ENCODE measurements at regions not wholly inside any gene's neighbourhood (a gene's known extent, or its start where the extent isn't known, plus 50 kb on each side); places are given as distances from the start of the nearest gene placed in this dataset.
"Not testable (repeated sequence)": the region's sequence is repeated elsewhere in the genome, so short reads cannot be mapped to it uniquely, and the experiment has no call there.

DNA sequence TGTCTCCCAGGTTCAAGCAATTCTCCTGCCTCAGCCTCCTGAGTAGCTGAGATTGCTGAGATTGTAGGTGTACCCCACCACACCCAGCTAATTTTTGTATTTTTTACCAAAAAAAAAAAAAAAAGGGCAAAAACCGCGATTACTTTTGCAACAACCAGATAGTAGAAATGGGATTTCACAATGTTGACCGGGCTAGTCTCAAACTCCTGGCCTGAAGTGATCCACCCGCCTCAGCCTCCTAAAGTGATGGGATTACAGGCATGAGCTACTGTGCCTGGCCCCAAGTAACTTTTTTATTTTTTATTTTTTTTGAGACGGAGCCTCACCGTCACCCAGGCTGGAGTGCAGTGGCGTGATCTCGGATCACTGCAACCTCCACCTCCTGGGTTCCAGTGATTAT lies 61.1 kb downstream of the RAD54L2 start:
- TF ChIP-seq, protein P1, sequence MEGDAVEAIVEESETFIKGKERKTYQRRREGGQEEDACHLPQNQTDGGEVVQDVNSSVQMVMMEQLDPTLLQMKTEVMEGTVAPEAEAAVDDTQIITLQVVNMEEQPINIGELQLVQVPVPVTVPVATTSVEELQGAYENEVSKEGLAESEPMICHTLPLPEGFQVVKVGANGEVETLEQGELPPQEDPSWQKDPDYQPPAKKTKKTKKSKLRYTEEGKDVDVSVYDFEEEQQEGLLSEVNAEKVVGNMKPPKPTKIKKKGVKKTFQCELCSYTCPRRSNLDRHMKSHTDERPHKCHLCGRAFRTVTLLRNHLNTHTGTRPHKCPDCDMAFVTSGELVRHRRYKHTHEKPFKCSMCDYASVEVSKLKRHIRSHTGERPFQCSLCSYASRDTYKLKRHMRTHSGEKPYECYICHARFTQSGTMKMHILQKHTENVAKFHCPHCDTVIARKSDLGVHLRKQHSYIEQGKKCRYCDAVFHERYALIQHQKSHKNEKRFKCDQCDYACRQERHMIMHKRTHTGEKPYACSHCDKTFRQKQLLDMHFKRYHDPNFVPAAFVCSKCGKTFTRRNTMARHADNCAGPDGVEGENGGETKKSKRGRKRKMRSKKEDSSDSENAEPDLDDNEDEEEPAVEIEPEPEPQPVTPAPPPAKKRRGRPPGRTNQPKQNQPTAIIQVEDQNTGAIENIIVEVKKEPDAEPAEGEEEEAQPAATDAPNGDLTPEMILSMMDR (IDR thresholded peaks at IDR 0.05) = not testable (repeated sequence)
- TF ChIP-seq POLR2A (IDR thresholded peaks at IDR 0.05) = not testable (repeated sequence)

Measured in transverse colon (tissue), 3 donors.